Keratinocyte (primary cell): ENCODE measurements at regions not wholly inside any gene's neighbourhood (a gene's known extent, or its start where the extent isn't known, plus 50 kb on each side); places are given as distances from the start of the nearest gene placed in this dataset.

Source experiments
- DNase-seq: peaks from one replicate; pipeline ENCODE4 v3.0.0-alpha.2; 2011; ENCODE audit warnings: low read depth, missing footprints, low spot score
- FAIRE-seq: peaks from 2 replicates; lab custom pipeline; 2011; peaks lifted over from hg19 to GRCh38; lab: Jason Lieb, UNC
- H2AFZ ChIP-seq: 2 replicates; pipeline ENCODE4 v1.6.0; 2012; ENCODE audit warnings: low read length, control low read depth, inconsistent platforms; ENCODE audit not compliant: control insufficient read depth
- H3K27ac ChIP-seq: 2 replicates; pipeline ENCODE4 v1.5.1; 2011; ENCODE audit warnings: low read length; ENCODE audit not compliant: control insufficient read depth, insufficient read depth
- H3K27me3 ChIP-seq: 3 replicates; pipeline ENCODE4 v1.6.0; 2011; ENCODE audit warnings: low read length; ENCODE audit not compliant: control insufficient read depth, insufficient read depth; ENCODE audit errors: extremely low read depth
- H3K36me3 ChIP-seq, 2 experiments: 2 replicates in 1 of 2; 3 replicates in 1 of 2; pipeline ENCODE4 v1.5.1; 2011; ENCODE audit warnings: low read length in 2 of 2, mild to moderate bottlenecking in 1 of 2; ENCODE audit not compliant: control insufficient read depth in 2 of 2, insufficient read depth in 2 of 2; ENCODE audit errors: extremely low read depth in 1 of 2
- H3K4me1 ChIP-seq: 3 replicates; pipeline ENCODE4 v1.5.1; 2011; ENCODE audit warnings: low read length; ENCODE audit not compliant: control insufficient read depth, insufficient read depth; ENCODE audit errors: extremely low read depth
- H3K4me2 ChIP-seq: 3 replicates; pipeline ENCODE4 v1.6.0; 2011; ENCODE audit warnings: low read depth, low read length; ENCODE audit not compliant: control insufficient read depth, insufficient read depth; ENCODE audit errors: extremely low read depth
- H3K4me3 ChIP-seq, 3 experiments: fragments of 200-600 bp in 1 of 3; sonication (generic) in 1 of 3; 2 replicates in 2 of 3; 3 replicates in 1 of 3; pipeline ENCODE4 v1.5.1; 2011 to 2016; ENCODE audit warnings: low read length in 3 of 3, mild to moderate bottlenecking in 3 of 3, control low read depth in 2 of 3, inconsistent platforms in 1 of 3, low read depth in 1 of 3, mixed read lengths in 1 of 3, mixed run types in 1 of 3, moderate library complexity in 1 of 3; ENCODE audit not compliant: control insufficient read depth in 2 of 3, insufficient read depth in 2 of 3; ENCODE audit errors: extremely low read depth in 1 of 3
- H3K79me2 ChIP-seq: 2 replicates; pipeline ENCODE4 v1.6.0; 2012; ENCODE audit warnings: low read length; ENCODE audit not compliant: control insufficient read depth, insufficient read depth
- H3K9ac ChIP-seq: 3 replicates; pipeline ENCODE4 v1.6.0; 2011; ENCODE audit warnings: low read length; ENCODE audit not compliant: control insufficient read depth, insufficient read depth; ENCODE audit errors: extremely low read depth
- H3K9me1 ChIP-seq: 3 replicates; pipeline ENCODE4 v1.6.0; 2011; ENCODE audit warnings: low read length; ENCODE audit not compliant: control insufficient read depth, insufficient read depth; ENCODE audit errors: extremely low read depth
- H3K9me3 ChIP-seq: 2 replicates; pipeline ENCODE4 v1.5.1; 2012; ENCODE audit warnings: low read depth, low read length; ENCODE audit not compliant: control insufficient read depth
- H4K20me1 ChIP-seq: 3 replicates; pipeline ENCODE4 v1.6.0; 2011; ENCODE audit warnings: low read length; ENCODE audit not compliant: control insufficient read depth, insufficient read depth; ENCODE audit errors: extremely low read depth
- CTCF ChIP-seq, 3 experiments: IDR thresholded peaks in 1 of 3; conservative IDR thresholded peaks in 1 of 3; optimal IDR thresholded peaks in 1 of 3; 2 replicates in 2 of 3; 3 replicates in 1 of 3; pipeline versions ENCODE3 to v1.5.1; 2011; ENCODE audit warnings: low read length in 3 of 3, mild to moderate bottlenecking in 3 of 3, moderate library complexity in 2 of 3, control low read depth in 1 of 3, inconsistent platforms in 1 of 3; ENCODE audit not compliant: insufficient read depth in 2 of 3; ENCODE audit errors: extremely low read depth in 1 of 3
- EZH2 ChIP-seq: IDR thresholded peaks from one replicate; pipeline ENCODE4 v1.6.1; 2012; ENCODE audit warnings: inconsistent platforms, mild to moderate bottlenecking, low read length, moderate library complexity
- dilution Hi-C: fragments of 300-500 bp; cut with MboI; formaldehyde crosslinking; loops from one replicate; pipeline ENCODE4 v1.7.0; 2020; ENCODE audit warnings: low sequenced_read_pairs; ENCODE audit not compliant: extremely low pct_ligation_motif_present

- Histone ChIP-seq H3K4me2 (no peak overlapping the region), H3K9me1 (no peaks in the 10 kb centered on the region), H2AFZ (no peak overlapping the region), H3K9ac (no peak overlapping the region), H3K27ac (no peak overlapping the region), H3K79me2 (no peaks in the 10 kb centered on the region), H3K9me3 (no peaks in the 10 kb centered on the region), H3K4me1 (no peaks in the 10 kb centered on the region), H3K4me3 (no peak overlapping the region), H3K36me3 (no peaks in the 10 kb centered on the region), H3K27me3 (no peaks in the 10 kb centered on the region), H4K20me1 (no peaks in the 10 kb centered on the region)
- no peak for TF ChIP-seq EZH2
- no peak for TF ChIP-seq CTCF (optimal IDR thresholded peaks at IDR 0.05 in 1 of 3, IDR thresholded peaks at IDR 0.05 in 1 of 3, conservative IDR thresholded peaks at IDR 0.05 in 1 of 3; ENCODE audit: extremely low read depth in 1 of 3, insufficient read depth in 2 of 3, low read length in 3 of 3)
- dilution Hi-C loops, result no loop called here
- no peak for FAIRE-seq
- no peak for DNase-seq
These were observed 692.6 kb downstream of the FAM133A start for GRCh38 chrX:94366616-94367015.

GRCh38 chrX:94389044-94389443 lies 715.0 kb downstream of the FAM133A start:
- H3K79me2 ChIP-seq, result no peaks in the 10 kb centered on the region
- no peak for FAIRE-seq

More at GRCh38 chrX:94389044-94389443, 715.0 kb downstream of the FAM133A start:
- Histone ChIP-seq H3K9me3 (no peaks in the 10 kb centered on the region), H3K4me1 (no peaks in the 10 kb centered on the region), H3K4me3 (no peak overlapping the region), H3K9me1 (no peaks in the 10 kb centered on the region), H3K27me3 (no peaks in the 10 kb centered on the region), H3K27ac (no peak overlapping the region), H3K9ac (no peak overlapping the region), H3K36me3 (no peaks in the 10 kb centered on the region), H4K20me1 (no peaks in the 10 kb centered on the region), H2AFZ (no peak overlapping the region), H3K4me2 (no peak overlapping the region)
- no peak for DNase-seq
- dilution Hi-C loops, result no loop called here
- TF ChIP-seq EZH2, result no peak
- TF ChIP-seq CTCF (optimal IDR thresholded peaks at IDR 0.05 in 1 of 3, IDR thresholded peaks at IDR 0.05 in 1 of 3, conservative IDR thresholded peaks at IDR 0.05 in 1 of 3; ENCODE audit: extremely low read depth in 1 of 3, insufficient read depth in 2 of 3, low read length in 3 of 3), result no peak
